Caco-2 (cell line): ENCODE measurements at regions not wholly inside any gene's neighbourhood (a gene's known extent, or its start where the extent isn't known, plus 50 kb on each side); places are given as distances from the start of the nearest gene placed in this dataset.
"Not testable (repeated sequence)": the region's sequence is repeated elsewhere in the genome, so short reads cannot be mapped to it uniquely, and the experiment has no call there.

ENCODE experiments used
- BruUV-seq: library from RNA; stranded (reverse); fragments of 400-500 nt; replicated peaks from 2 replicates; lab custom pipeline; 2021; lab: Mats Ljungman, UMichigan
- CTCF ChIA-PET: fragments of 300-600 bp; sonication (Branson Sonifier 250); formaldehyde crosslinking; loops from one replicate; lab custom pipeline; 2022; ENCODE audit warnings: antibody characterized with exemption; lab: Charles Lee
- POLR2A ChIA-PET: fragments of 300-600 bp; sonication (Branson Sonifier 250); formaldehyde crosslinking; loops from one replicate; lab custom pipeline; 2022; ENCODE audit warnings: antibody characterized with exemption; lab: Charles Lee
- DNase-seq, 2 experiments: peaks; one replicate each; pipeline versions ENCODE4 v3.0.0 to v3.0.0-alpha.2; 2020 to 2022
- H3K27me3 ChIP-seq: replicated peaks from 2 replicates; pipeline ENCODE4 v1.6.0; 2011; ENCODE audit warnings: low read length; ENCODE audit not compliant: control insufficient read depth, insufficient read depth
- H3K36me3 ChIP-seq: 2 replicates; pipeline ENCODE4 v1.5.1; 2011; ENCODE audit warnings: low read length; ENCODE audit not compliant: control insufficient read depth, insufficient read depth
- H3K4me1 ChIP-seq: fragments of 250-450 bp; sonication (Bioruptor Pico); 2 replicates; pipeline ENCODE4 v1.5.1; 2020; ENCODE audit warnings: mild to moderate bottlenecking
- H3K4me3 ChIP-seq: 2 replicates; pipeline ENCODE4 v1.5.1; 2011; ENCODE audit warnings: low read depth, mild to moderate bottlenecking, control low read depth, low read length
- H3K9me3 ChIP-seq: fragments of 250-450 bp; sonication (Bioruptor Pico); 2 replicates; pipeline ENCODE4 v1.5.1; 2020; ENCODE audit warnings: mild to moderate bottlenecking, moderate library complexity
- H3K27ac Mint-ChIP-seq: one replicate; pipeline ENCODE4 v1.8.0; 2022; ENCODE audit warnings: mixed read lengths; ENCODE audit not compliant: unreplicated experiment
- H3K27me3 Mint-ChIP-seq: one replicate; pipeline ENCODE4 v1.8.0; 2022; ENCODE audit warnings: mixed read lengths; ENCODE audit not compliant: insufficient read depth, unreplicated experiment
- H3K36me3 Mint-ChIP-seq: one replicate; pipeline ENCODE4 v1.8.0; 2022; ENCODE audit warnings: mild to moderate bottlenecking, mixed read lengths; ENCODE audit not compliant: insufficient read depth, unreplicated experiment
- H3K4me1 Mint-ChIP-seq: one replicate; pipeline ENCODE4 v1.8.0; 2022; ENCODE audit warnings: low read depth, mixed read lengths; ENCODE audit not compliant: unreplicated experiment
- H3K4me3 Mint-ChIP-seq: one replicate; pipeline ENCODE4 v1.8.0; 2022; ENCODE audit warnings: mild to moderate bottlenecking, moderate library complexity, mixed read lengths; ENCODE audit not compliant: unreplicated experiment
- H3K9me3 Mint-ChIP-seq: one replicate; pipeline ENCODE4 v1.8.0; 2022; ENCODE audit warnings: mixed read lengths; ENCODE audit not compliant: unreplicated experiment
- intact Hi-C: fragments of 100-400 bp; cut with micrococcal nuclease; formaldehyde crosslinking; loops from one replicate; pipeline ENCODE4 v1.10.0; 2022; ENCODE audit not compliant: unreplicated experiment
- TF ChIP-seq, protein P1 (sequence below), 2 experiments: fragments of 200-600 bp in 1 of 2; IDR thresholded peaks; 1 replicate in 1 of 2; 2 replicates in 1 of 2; pipeline versions ENCODE4 v1.5.1 to v1.8.0; 2011 to 2022; ENCODE audit warnings: antibody characterized with exemption in 1 of 2, control low read depth in 1 of 2, inconsistent platforms in 1 of 2, low read depth in 1 of 2, low read length in 1 of 2, mild to moderate bottlenecking in 1 of 2, moderate library complexity in 1 of 2; ENCODE audit not compliant: insufficient read depth in 1 of 2, severe bottlenecking in 1 of 2, unreplicated experiment in 1 of 2

DNA sequence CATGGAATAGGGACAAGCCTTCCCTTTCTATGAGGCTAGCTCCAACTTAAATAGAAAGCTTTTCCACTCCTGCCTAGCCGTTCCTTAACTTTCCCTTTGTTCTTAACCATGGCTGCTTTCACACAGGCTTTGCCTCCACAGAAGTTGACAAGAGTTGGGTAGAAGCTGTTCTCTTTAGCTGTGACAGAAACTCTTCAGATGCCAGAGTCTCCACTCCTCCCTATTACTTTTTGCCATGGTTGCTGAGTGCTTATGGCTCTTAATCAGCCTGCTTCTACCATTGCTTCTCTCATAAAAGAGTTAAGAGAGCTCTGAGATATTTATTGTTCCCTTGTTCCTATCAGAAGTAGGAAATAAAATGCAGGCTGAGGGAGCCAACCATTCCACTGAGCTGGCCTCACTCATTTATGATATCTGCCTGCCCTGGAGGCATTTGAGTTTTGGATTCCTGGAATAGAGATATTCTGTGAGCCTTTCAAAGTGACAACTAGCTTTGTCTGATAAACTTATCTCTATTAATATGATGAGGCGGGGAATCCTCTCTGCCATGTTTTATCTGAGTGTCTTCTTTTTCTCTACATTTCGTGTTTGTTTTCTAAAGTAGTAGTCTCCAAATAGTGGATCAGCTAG lies 162.6 kb downstream of the DMAC1 start:
- no TSS peak for BruUV-seq
- peaks cover 13% of the 10 kb centered on the region for H3K4me1 Mint-ChIP-seq
- H3K4me3 Mint-ChIP-seq: no peak overlapping the region
- no peaks in the 10 kb centered on the region for H3K27me3 Mint-ChIP-seq
- H3K4me3 ChIP-seq: no peak overlapping the region
- no peaks in the 10 kb centered on the region for H3K27me3 ChIP-seq
- peaks cover 12% of the 10 kb centered on the region for H3K4me1 ChIP-seq
- no peak overlapping the region for H3K27ac Mint-ChIP-seq
- H3K9me3 ChIP-seq: no peaks in the 10 kb centered on the region
- peak in 1 of 2 experiments; percentile 5 for DNase-seq
- no peaks in the 10 kb centered on the region for H3K36me3 ChIP-seq
- no peaks in the 10 kb centered on the region for H3K9me3 Mint-ChIP-seq
- TF ChIP-seq, protein P1, sequence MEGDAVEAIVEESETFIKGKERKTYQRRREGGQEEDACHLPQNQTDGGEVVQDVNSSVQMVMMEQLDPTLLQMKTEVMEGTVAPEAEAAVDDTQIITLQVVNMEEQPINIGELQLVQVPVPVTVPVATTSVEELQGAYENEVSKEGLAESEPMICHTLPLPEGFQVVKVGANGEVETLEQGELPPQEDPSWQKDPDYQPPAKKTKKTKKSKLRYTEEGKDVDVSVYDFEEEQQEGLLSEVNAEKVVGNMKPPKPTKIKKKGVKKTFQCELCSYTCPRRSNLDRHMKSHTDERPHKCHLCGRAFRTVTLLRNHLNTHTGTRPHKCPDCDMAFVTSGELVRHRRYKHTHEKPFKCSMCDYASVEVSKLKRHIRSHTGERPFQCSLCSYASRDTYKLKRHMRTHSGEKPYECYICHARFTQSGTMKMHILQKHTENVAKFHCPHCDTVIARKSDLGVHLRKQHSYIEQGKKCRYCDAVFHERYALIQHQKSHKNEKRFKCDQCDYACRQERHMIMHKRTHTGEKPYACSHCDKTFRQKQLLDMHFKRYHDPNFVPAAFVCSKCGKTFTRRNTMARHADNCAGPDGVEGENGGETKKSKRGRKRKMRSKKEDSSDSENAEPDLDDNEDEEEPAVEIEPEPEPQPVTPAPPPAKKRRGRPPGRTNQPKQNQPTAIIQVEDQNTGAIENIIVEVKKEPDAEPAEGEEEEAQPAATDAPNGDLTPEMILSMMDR (IDR thresholded peaks at IDR 0.05; ENCODE audit: insufficient read depth in 1 of 2, low read depth in 1 of 2, low read length in 1 of 2, severe bottlenecking in 1 of 2, unreplicated experiment in 1 of 2): no peak
- POLR2A ChIA-PET: no interaction called here
- CTCF ChIA-PET: no interaction called here
- H3K36me3 Mint-ChIP-seq: no peaks in the 10 kb centered on the region
- intact Hi-C loops: no loop called here

DNA sequence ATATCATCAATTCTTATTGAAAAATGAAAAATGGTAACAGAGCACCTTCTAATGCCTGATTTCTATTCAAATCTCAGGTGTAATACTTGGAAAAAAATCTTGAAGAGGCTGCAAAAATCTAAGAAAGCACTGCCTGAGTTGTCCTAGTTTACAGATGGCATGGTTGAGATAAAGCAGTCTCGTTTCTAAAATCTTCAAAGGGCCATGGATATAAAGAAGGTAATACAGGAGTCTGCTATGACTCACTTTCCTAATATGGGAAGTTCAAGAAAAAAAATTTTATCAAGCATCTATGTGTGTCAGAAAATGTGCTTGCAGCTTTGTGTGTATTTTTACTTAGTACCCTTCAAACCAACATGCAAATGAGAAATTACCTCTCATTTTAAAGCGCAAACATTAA lies 163.3 kb downstream of the DMAC1 start:
- Mint-ChIP-seq H3K4me1 (peaks cover 13% of the 10 kb centered on the region), H3K27ac (no peak overlapping the region), H3K9me3 (no peaks in the 10 kb centered on the region), H3K4me3 (no peak overlapping the region), H3K36me3 (no peaks in the 10 kb centered on the region), H3K27me3 (no peaks in the 10 kb centered on the region)
- no peak overlapping the region for H3K4me3 ChIP-seq
- peaks cover 12% of the 10 kb centered on the region for H3K4me1 ChIP-seq
- DNase-seq: no peak
- H3K36me3 ChIP-seq: no peaks in the 10 kb centered on the region
- ChIA-PET POLR2A (no interaction called here), CTCF (no interaction called here)
- no peaks in the 10 kb centered on the region for H3K27me3 ChIP-seq
- TF ChIP-seq, protein P1 (IDR thresholded peaks at IDR 0.05; ENCODE audit: insufficient read depth in 1 of 2, low read depth in 1 of 2, low read length in 1 of 2, severe bottlenecking in 1 of 2, unreplicated experiment in 1 of 2): no peak
- no peaks in the 10 kb centered on the region for H3K9me3 ChIP-seq
- intact Hi-C loops: no loop called here
- no TSS peak for BruUV-seq

DNA sequence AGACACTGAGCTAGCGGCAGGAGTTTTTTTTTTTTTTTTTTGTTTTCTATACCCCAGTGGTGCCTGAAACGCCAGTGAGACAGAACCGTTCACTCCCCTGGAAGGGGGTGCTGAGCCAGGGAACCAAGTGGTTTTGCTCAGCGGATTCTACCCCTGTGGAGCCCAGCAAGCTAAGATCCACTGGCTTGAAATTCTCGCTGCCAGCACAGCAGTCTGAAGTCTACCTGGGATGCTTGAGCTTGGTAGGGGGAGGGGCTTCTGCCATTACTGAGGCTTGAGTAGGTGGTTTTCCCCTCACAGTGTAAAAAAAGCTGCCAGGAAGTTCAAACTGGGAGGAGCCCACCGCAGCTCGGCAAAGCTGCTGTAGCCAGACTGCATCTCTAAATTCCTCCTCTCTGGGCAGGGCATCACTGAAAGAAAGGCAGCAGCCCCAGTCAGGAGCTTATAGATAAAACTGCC lies 173.0 kb downstream of the DMAC1 start:
- H3K9me3 ChIP-seq, H3K27me3 ChIP-seq, BruUV-seq, DNase-seq, H3K4me1 Mint-ChIP-seq, H3K27ac Mint-ChIP-seq, H3K36me3 ChIP-seq, H3K4me3 ChIP-seq, H3K36me3 Mint-ChIP-seq, CTCF ChIA-PET, POLR2A ChIA-PET, H3K4me3 Mint-ChIP-seq, H3K27me3 Mint-ChIP-seq, H3K9me3 Mint-ChIP-seq, H3K4me1 ChIP-seq, intact Hi-C loops: not testable (repeated sequence)
